Right lobe of liver (tissue), 6 donors: ENCODE measurements at regions not wholly inside any gene's neighbourhood (a gene's known extent, or its start where the extent isn't known, plus 50 kb on each side); places are given as distances from the start of the nearest gene placed in this dataset.

ENCODE experiments used
- ATAC-seq, 4 donors: fragments of 200-7000 bp; cut with Tn5 transposase; one replicate each; pipeline ENCODE4 v1.9.1; 2020; ENCODE audit warnings: mild to moderate bottlenecking in 4 of 4, moderate library complexity in 4 of 4
- DNase-seq, 3 donors: peaks; one replicate each; pipeline ENCODE4 v3.0.0-alpha.2; 2020
- H3K27ac ChIP-seq, 3 donors: fragments of 200-600 bp; one replicate each; pipeline ENCODE4 v1.8.0; 2022
- H3K27me3 ChIP-seq, 2 donors: fragments of 200-600 bp; one replicate each; pipeline ENCODE4 v1.8.0; 2022
- H3K36me3 ChIP-seq, 4 donors: fragments of 200-600 bp; sonication (generic) in 1 of 4; one replicate each; pipeline versions ENCODE4 v1.5.1 to v1.8.0; 2017 to 2022; ENCODE audit warnings: control low read depth in 1 of 4
- H3K4me1 ChIP-seq, 4 donors: fragments of 200-600 bp; sonication (generic) in 1 of 4; one replicate each; pipeline versions ENCODE4 v1.5.1 to v1.8.0; 2017 to 2022; ENCODE audit warnings: control low read depth in 1 of 4
- H3K4me3 ChIP-seq, 3 donors: fragments of 200-600 bp; one replicate each; pipeline ENCODE4 v1.8.0; 2022
- H3K9me3 ChIP-seq, 4 donors: fragments of 200-600 bp; sonication (generic) in 1 of 4; one replicate each; pipeline versions ENCODE4 v1.5.1 to v1.8.0; 2017 to 2022; ENCODE audit warnings: control low read depth in 1 of 4
- POLR2A ChIP-seq: fragments of 450-650 bp; IDR thresholded peaks from one replicate; pipeline ENCODE4 v1.6.1; 2017; ENCODE audit warnings: antibody characterized with exemption, mild to moderate bottlenecking
- WGBS: methylation state at CpG from one replicate; pipeline ENCODE4 v1.1.6; 2018; ENCODE audit warnings: low coverage, low lambda C conversion rate; ENCODE audit not compliant: insufficient coverage; ENCODE audit errors: missing lambda C conversion rate; 5-methylcytosine and 5-hydroxymethylcytosine counted together
- intact Hi-C, 2 donors: fragments of 100-400 bp; cut with DNase I; formaldehyde crosslinking; loops; one replicate each; pipeline versions ENCODE4 v1.11.2 to v1.14.1; 2022
- TF ChIP-seq, protein P1 (sequence below), 4 donors: fragments of 200-600 bp in 3 of 4; fragments of 450-650 bp in 1 of 4; IDR thresholded peaks; one replicate each; pipeline versions ENCODE4 v1.5.1 to v1.8.0; 2016 to 2022; ENCODE audit warnings: antibody characterized with exemption in 4 of 4, mild to moderate bottlenecking in 2 of 4
- donor health status: DM: no; HTN: yes; CAD: no.
- donor health status: DM: no; HTN: no; CAD: no.
- donor health status: DM: no; HTN: no; CAD: no.
- donor health status: DM: no; HTN: yes; CAD: no.
- donor health status: DM: no; HTN: yes; CAD: no.

DNA sequence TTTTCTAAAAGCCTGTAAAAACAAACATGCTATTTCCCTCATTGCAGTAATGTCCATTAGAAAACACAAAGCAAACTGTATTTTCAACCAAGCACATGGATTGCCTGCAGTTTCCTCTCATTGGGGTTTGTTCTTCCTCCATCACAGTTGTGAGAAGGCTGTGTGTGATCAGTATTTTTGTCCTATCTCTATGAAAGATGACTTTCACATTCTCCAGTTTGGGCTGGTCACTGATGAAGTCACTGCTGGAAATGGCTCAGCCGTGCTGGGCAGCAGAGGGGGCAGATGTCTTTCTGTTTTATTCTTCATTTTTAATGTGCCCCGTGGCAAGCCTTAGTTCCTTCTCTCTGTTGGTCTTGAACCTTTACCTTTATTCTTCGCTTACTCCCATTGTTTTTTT is 288.9 kb upstream of the MPDZ start:
- Histone ChIP-seq H3K4me1 (peaks cover 0 to 4% (median 0%) of the 10 kb centered on the region in 4 donors), H3K27me3 (no peaks in the 10 kb centered on the region), H3K9me3 (no peaks in the 10 kb centered on the region), H3K36me3 (no peaks in the 10 kb centered on the region), H3K27ac (peak overlapping the region; percentile 26 to 63 (median 33)), H3K4me3 (peak overlapping the region in 1 of 3 donors; percentile 3)
- DNase-seq (no peak), ATAC-seq (peak; percentile 48 to 75 (median 60))
- intact Hi-C loops, result no loop called here
- no peak for TF ChIP-seq POLR2A
- TF ChIP-seq, protein P1, sequence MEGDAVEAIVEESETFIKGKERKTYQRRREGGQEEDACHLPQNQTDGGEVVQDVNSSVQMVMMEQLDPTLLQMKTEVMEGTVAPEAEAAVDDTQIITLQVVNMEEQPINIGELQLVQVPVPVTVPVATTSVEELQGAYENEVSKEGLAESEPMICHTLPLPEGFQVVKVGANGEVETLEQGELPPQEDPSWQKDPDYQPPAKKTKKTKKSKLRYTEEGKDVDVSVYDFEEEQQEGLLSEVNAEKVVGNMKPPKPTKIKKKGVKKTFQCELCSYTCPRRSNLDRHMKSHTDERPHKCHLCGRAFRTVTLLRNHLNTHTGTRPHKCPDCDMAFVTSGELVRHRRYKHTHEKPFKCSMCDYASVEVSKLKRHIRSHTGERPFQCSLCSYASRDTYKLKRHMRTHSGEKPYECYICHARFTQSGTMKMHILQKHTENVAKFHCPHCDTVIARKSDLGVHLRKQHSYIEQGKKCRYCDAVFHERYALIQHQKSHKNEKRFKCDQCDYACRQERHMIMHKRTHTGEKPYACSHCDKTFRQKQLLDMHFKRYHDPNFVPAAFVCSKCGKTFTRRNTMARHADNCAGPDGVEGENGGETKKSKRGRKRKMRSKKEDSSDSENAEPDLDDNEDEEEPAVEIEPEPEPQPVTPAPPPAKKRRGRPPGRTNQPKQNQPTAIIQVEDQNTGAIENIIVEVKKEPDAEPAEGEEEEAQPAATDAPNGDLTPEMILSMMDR (IDR thresholded peaks at IDR 0.05), result no peak
- 5% methylated on average over 3 of the region's 3 CpGs for WGBS

DNA sequence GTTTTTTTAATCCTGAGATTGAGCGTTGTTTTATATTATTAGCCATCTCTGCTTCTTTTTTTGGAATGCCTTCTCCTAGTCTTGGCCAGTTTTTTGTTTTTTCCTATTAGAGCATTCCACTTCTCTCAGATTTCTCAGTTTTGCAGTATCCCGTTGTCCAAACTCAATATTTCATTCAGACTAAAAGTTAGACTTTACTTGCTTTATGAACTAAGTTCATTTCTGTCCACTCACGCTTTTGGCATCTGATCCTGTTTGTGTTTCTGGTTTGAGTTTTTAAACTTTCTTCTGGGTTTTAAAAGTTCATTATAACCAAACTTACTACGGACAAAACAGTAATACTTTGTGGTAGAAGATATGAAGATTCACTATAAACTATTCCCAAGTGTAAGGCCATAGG is 288.3 kb upstream of the MPDZ start:
- Histone ChIP-seq H3K4me3 (no peak overlapping the region), H3K4me1 (peaks cover 0 to 4% (median 0%) of the 10 kb centered on the region in 4 donors), H3K27me3 (no peaks in the 10 kb centered on the region), H3K36me3 (no peaks in the 10 kb centered on the region), H3K27ac (peak overlapping the region in 1 of 3 donors; percentile 63), H3K9me3 (no peaks in the 10 kb centered on the region)
- DNase-seq (no peak), ATAC-seq (no peak)
- no peak for TF ChIP-seq POLR2A
- TF ChIP-seq, protein P1 (IDR thresholded peaks at IDR 0.05), result no peak
- WGBS, result 56% methylated on average over 4 of the region's 4 CpGs
- intact Hi-C loops, result no loop called here

DNA sequence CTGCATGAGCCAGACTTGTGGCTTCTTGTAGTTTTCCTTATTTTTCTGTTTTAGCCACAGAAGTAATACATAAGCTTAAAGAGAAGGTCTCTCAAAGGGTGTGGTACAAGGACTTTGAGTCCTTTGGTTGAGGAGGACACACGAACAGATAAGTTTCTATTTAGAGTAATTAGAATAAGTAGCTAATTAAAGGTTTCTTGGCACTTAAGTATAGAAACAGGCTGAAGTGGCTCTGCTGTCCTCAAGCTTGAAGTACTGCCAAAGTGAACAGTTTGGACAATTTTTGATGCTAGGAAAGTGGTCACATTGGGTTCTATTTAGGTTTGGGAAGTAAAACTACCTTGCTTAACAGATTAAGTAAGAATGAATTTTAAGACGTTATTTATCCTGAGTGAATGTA is 278.3 kb upstream of the MPDZ start:
- H3K9me3 ChIP-seq, result no peaks in the 10 kb centered on the region
- ATAC-seq, result no peak
- H3K36me3 ChIP-seq, result no peaks in the 10 kb centered on the region
- no peak for DNase-seq
- no peaks in the 10 kb centered on the region for H3K27me3 ChIP-seq
- no peak overlapping the region for H3K27ac ChIP-seq
- intact Hi-C loops, result no loop called here
- no peaks in the 10 kb centered on the region for H3K4me1 ChIP-seq
- no peak overlapping the region for H3K4me3 ChIP-seq
- TF ChIP-seq, protein P1 (IDR thresholded peaks at IDR 0.05), result no peak
- TF ChIP-seq POLR2A, result no peak
- WGBS, result 26% methylated on average over 2 of the region's 2 CpGs

DNA sequence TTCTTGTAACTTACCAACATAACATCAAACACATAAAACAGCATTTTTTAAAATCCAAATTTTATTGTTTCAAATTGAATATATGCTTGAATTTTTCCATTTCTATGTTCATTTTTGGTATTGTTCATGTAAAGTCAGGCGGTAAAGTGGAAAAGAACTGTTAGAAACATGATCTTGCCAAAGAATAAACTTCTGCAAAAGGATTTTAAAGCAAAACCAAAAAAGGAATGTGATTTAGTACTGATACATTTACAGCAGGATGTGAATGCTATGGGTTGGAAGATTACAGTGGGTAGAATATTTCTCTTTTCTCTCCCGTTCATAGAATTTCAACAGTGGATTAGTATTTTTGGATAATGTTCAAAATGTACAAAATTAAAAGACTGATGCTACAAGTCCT is 277.2 kb upstream of the MPDZ start:
- TF ChIP-seq, protein P1 (IDR thresholded peaks at IDR 0.05), result no peak
- TF ChIP-seq POLR2A, result no peak
- intact Hi-C loops, result no loop called here
- 40% methylated on average over 2 of the region's 2 CpGs for WGBS

DNA sequence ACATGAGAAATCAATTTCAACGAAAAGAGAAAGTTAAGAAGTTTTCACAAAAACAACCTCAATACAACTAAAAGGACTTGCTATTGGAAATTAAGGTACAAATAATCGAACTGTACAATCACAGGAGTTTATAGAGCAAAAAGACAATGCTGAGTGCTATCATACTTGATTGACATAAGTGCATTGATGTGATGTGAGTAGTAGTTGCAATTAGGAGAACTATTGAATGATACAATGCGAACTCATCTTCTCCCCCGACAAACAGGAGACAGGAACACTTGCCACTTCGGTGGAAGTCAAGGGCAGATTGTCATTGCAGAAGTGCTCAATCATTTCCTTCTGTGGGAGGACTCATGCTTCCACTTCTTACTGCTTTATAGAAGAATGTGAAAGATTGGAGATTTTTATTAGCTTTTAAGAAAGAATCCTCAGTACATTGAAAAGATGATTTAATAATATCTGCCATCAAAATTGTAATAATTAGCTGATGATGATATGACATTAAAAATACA is 276.6 kb upstream of the MPDZ start:
- Histone ChIP-seq H3K27ac (no peak overlapping the region), H3K36me3 (no peaks in the 10 kb centered on the region), H3K4me1 (no peaks in the 10 kb centered on the region), H3K9me3 (no peaks in the 10 kb centered on the region), H3K4me3 (no peak overlapping the region), H3K27me3 (no peaks in the 10 kb centered on the region)
- peak in 1 of 4 donors; percentile 42 for ATAC-seq
- DNase-seq, result no peak
- TF ChIP-seq POLR2A, result no peak
- TF ChIP-seq, protein P1 (IDR thresholded peaks at IDR 0.05), result no peak
- intact Hi-C loops, result no loop called here
- WGBS, result 24% methylated on average over 5 of the region's 5 CpGs

More for the DNA sequence above, 277.2 kb upstream of the MPDZ start:
- Histone ChIP-seq H3K27me3 (no peaks in the 10 kb centered on the region), H3K36me3 (no peaks in the 10 kb centered on the region), H3K9me3 (no peaks in the 10 kb centered on the region), H3K4me3 (no peak overlapping the region), H3K4me1 (no peaks in the 10 kb centered on the region), H3K27ac (no peak overlapping the region)
- DNase-seq, result no peak
- no peak for ATAC-seq
